ENCODE measurements at regions not wholly inside any gene's neighbourhood (a gene's known extent, or its start where the extent isn't known, plus 50 kb on each side); places are given as distances from the start of the nearest gene placed in this dataset.

GRCh38 chr6:144644776-144645175 is 359.6 kb downstream of the UTRN start:
- no peak for ATAC-seq
- no TSS peak for BruUV-seq (replicated peaks)
- CTCF ChIA-PET: no interaction called here

GRCh38 chr6:144646093-144647056 is 361.2 kb downstream of the UTRN start:
- ChIA-PET CTCF (no interaction called here), POLR2A (no interaction called here)
- no peak for DNase-seq (ENCODE audit: low read depth, low spot score)
- H3K36me3 ChIP-seq (ENCODE audit: control insufficient read depth, insufficient read depth, low read length): no peaks in the 10 kb centered on the region
- intact Hi-C loops (cut with micrococcal nuclease; ENCODE audit: unreplicated experiment): no loop called here
- no peak for ATAC-seq
- no peaks in the 10 kb centered on the region for H3K4me1 ChIP-seq (ENCODE audit: control insufficient read depth, insufficient read depth, low read length)
- in situ Hi-C loops (cut with HindIII; ENCODE audit: low pct_unique_long_range_greater_than_20kb, low sequenced_read_pairs): no loop called here
- no peak for TF ChIP-seq REST (IDR thresholded peaks at IDR 0.05; ENCODE audit: insufficient read depth in 1 of 2, low read depth in 2 of 2, low read length in 1 of 2)
- TF ChIP-seq TCF7L2 (IDR thresholded peaks at IDR 0.05; ENCODE audit: low read depth, low read length): no peak
- TF ChIP-seq POLR2AphosphoS5 (IDR thresholded peaks at IDR 0.05; ENCODE audit: low read depth, low read length): no peak
- no peak for TF ChIP-seq CTCF (IDR thresholded peaks at IDR 0.05)
- no peak for TF ChIP-seq SIN3A (IDR thresholded peaks at IDR 0.05; ENCODE audit: borderline replicate concordance, insufficient read depth, low read depth, low read length)
- H3K4me3 ChIP-seq (ENCODE audit: low read depth in 2 of 2, low read length in 2 of 2): no peak overlapping the region
- H3K27ac ChIP-seq (ENCODE audit: low read length): no peak overlapping the region
- no peaks in the 10 kb centered on the region for H3K9me3 ChIP-seq (ENCODE audit: control insufficient read depth, insufficient read depth, low read depth, low read length)
- BruUV-seq (replicated peaks): no TSS peak
- no peaks in the 10 kb centered on the region for H3K27me3 ChIP-seq (ENCODE audit: control insufficient read depth, insufficient read depth, low read length)

More at GRCh38 chr6:144644776-144645175, 359.6 kb downstream of the UTRN start:
- DNase-seq (ENCODE audit: low read depth, low spot score): no peak
- POLR2A ChIA-PET: no interaction called here
- no peaks in the 10 kb centered on the region for H3K4me1 ChIP-seq (ENCODE audit: control insufficient read depth, insufficient read depth, low read length)
- H3K27ac ChIP-seq (ENCODE audit: low read length): no peak overlapping the region
- TF ChIP-seq CTCF (IDR thresholded peaks at IDR 0.05): no peak
- no peak for TF ChIP-seq SIN3A (IDR thresholded peaks at IDR 0.05; ENCODE audit: borderline replicate concordance, insufficient read depth, low read depth, low read length)
- TF ChIP-seq TCF7L2 (IDR thresholded peaks at IDR 0.05; ENCODE audit: low read depth, low read length): no peak
- TF ChIP-seq POLR2AphosphoS5 (IDR thresholded peaks at IDR 0.05; ENCODE audit: low read depth, low read length): no peak
- TF ChIP-seq REST (IDR thresholded peaks at IDR 0.05; ENCODE audit: insufficient read depth in 1 of 2, low read depth in 2 of 2, low read length in 1 of 2): no peak
- H3K9me3 ChIP-seq (ENCODE audit: control insufficient read depth, insufficient read depth, low read depth, low read length): no peaks in the 10 kb centered on the region
- in situ Hi-C loops (cut with HindIII; ENCODE audit: low pct_unique_long_range_greater_than_20kb, low sequenced_read_pairs): no loop called here
- no peak overlapping the region for H3K4me3 ChIP-seq (ENCODE audit: low read depth in 2 of 2, low read length in 2 of 2)
- no peaks in the 10 kb centered on the region for H3K27me3 ChIP-seq (ENCODE audit: control insufficient read depth, insufficient read depth, low read length)
- intact Hi-C loops (cut with micrococcal nuclease; ENCODE audit: unreplicated experiment): no loop called here
- H3K36me3 ChIP-seq (ENCODE audit: control insufficient read depth, insufficient read depth, low read length): no peaks in the 10 kb centered on the region
